SU-DHL-6 (cell line): ENCODE measurements at regions not wholly inside any gene's neighbourhood (a gene's known extent, or its start where the extent isn't known, plus 50 kb on each side); places are given as distances from the start of the nearest gene placed in this dataset.

ENCODE experiments used
- EZH2phosphoT487 ChIP-seq: fragments of 200-600 bp; sonication (generic), shearing (Covaris generic); conservative IDR thresholded peaks from 2 replicates; pipeline ENCODE4 v1.6.1; 2018; ENCODE audit warnings: mild to moderate bottlenecking, antibody characterized with exemption, low read length, moderate library complexity, mixed read lengths
- TF ChIP-seq, protein P1 (sequence below): fragments of 200-600 bp; sonication (generic); IDR thresholded peaks from one replicate; pipeline ENCODE4 v1.5.1; 2017; ENCODE audit warnings: antibody characterized with exemption, mild to moderate bottlenecking, low read length, moderate library complexity; ENCODE audit not compliant: insufficient read depth, poor library complexity, severe bottlenecking

DNA sequence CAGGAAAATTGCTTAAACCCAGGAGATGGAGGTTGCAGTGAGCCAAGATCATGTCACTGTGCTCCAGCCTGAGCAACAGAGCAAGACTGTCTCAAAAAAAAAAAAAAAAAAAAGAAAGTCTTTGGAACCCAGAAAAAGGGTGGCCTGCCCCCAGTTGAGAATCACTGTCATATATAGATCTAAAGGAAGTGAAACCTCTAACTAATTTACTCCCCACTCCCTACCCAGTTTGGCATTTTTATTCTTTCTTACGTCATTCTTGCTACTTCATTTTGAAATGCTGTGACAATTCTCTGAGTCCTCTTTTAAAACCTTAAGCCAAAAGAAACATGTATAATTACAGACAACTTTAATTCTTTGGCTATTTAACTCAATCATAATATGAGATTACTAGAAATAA is 254.8 kb downstream of the CDC5L start:
- TF ChIP-seq EZH2phosphoT487: no peak
- TF ChIP-seq, protein P1, sequence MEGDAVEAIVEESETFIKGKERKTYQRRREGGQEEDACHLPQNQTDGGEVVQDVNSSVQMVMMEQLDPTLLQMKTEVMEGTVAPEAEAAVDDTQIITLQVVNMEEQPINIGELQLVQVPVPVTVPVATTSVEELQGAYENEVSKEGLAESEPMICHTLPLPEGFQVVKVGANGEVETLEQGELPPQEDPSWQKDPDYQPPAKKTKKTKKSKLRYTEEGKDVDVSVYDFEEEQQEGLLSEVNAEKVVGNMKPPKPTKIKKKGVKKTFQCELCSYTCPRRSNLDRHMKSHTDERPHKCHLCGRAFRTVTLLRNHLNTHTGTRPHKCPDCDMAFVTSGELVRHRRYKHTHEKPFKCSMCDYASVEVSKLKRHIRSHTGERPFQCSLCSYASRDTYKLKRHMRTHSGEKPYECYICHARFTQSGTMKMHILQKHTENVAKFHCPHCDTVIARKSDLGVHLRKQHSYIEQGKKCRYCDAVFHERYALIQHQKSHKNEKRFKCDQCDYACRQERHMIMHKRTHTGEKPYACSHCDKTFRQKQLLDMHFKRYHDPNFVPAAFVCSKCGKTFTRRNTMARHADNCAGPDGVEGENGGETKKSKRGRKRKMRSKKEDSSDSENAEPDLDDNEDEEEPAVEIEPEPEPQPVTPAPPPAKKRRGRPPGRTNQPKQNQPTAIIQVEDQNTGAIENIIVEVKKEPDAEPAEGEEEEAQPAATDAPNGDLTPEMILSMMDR: no peak
